ENCODE measurements at regions not wholly inside any gene's neighbourhood (a gene's known extent, or its start where the extent isn't known, plus 50 kb on each side); places are given as distances from the start of the nearest gene placed in this dataset.

DNA sequence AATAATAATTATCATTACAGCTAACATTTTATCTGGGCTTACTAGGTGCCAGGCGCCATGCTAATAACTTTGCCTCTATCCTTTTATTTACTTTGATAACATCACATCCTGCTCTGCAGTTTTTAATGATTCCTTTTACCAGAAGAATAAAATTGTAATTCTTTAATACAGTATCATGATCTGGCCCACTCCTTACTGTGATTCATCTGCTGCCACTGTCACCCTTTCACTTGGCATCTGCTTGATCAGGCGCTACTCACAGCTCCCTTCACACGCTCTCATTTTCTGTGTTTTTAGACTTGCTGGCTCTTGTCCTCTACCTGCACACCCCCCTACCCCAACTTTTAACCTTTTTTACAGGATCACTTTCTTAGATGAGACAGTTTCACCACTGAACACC, 167.5 kb downstream of the NTMT2 start:
- DNase-seq (ENCODE audit: low read depth): no peak

GRCh38 chr1:170316270-170316669, 170.5 kb downstream of the NTMT2 start:
- DNase-seq (ENCODE audit: low read depth): no peak

DNA sequence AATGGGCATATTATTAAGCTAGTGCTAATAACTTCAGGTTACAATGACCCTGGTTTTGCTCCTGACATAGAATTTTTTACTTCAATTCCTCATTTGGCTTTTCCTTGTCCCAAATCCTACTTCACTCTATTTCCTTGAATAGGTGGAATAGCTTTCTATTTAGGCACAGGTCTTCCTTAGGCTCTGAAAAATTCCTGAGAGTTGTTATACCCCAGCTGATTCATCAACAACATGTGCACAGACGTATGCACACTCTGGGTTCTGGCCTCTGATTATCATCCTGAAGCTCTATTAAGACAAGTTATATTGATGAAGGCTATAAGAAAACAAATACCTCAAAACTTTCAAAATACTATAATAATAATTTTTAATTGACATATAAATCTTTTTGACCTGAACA, 172.4 kb downstream of the NTMT2 start:
- no peak for DNase-seq (ENCODE audit: low read depth)

DNA sequence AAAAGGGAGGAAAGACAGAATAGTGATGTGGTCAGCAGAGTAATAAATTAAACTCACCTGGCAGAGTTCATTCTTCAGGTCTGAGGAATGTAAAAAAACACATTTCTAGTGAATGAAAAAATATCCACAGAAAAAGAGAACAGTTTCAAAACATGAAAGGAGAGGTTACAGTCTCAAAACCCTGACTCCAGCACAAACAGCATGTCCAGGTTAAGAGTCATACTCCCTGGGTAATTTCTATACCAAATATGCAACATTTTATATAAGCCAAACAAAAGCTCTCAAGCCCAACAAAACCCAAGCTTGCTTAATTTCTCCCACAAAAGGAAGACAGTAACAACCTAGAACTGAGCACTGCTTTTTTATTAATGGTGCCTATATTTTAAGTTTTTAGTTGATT, 173.0 kb downstream of the NTMT2 start:
- DNase-seq (ENCODE audit: low read depth): no peak

DNA sequence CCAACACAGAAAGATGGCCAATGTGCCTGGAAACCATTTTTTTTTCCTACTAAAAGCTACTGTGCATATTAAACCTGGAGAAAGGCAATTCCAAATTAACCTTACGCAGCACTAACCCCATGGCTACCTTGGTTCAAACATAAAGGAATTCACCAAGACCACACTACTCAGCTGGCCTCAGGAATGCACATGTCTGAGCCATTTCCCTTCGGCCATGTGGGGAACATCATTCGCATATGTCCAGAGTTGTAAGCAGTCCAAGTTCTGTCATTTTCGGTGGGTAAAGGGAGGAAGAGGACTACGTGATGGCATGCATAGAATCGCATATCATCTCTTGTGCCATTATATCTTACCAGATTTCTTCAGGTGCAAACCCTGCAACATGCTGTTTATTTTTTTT, 175.4 kb downstream of the NTMT2 start:
- no peak for DNase-seq (ENCODE audit: low read depth)

DNA sequence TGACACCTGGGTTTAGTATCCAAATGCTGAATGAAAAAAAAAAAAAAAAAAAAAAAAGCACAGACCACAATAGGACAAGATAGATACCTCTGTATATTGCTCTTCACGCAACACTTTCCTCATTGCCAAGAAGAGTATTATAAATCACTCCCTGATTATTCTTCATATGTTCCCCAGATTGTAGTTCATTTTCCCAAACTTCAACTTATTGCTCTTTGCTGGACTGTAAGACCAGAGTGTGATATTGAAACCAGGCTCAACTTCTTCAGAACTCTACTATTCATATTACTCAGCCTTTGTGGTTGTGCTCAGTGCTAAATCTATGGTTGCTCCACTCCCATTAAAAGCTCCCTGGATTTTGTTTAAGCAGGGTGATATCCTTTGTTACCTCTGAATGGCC, 180.4 kb downstream of the NTMT2 start:
- no peak for DNase-seq (ENCODE audit: low read depth)

DNA sequence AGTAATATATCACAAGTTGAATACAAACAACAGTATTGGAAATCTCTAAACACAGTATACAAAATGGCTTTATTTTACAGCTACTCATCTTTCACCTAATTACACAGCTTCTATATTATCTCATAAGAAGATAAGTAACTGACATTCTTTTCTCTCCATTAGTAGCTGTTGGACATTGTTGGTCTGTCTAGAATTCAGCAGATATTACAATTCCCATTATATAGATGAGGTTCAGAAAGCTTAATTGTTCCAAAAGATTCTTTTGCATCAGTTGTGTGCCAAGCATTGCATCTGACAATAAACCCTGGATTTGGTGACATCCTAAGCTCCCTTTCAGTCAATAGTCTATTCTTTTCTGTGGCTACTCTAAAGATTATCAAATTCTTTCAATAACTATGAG, 187.0 kb downstream of the NTMT2 start:
- no peak for DNase-seq (ENCODE audit: low read depth)

DNA sequence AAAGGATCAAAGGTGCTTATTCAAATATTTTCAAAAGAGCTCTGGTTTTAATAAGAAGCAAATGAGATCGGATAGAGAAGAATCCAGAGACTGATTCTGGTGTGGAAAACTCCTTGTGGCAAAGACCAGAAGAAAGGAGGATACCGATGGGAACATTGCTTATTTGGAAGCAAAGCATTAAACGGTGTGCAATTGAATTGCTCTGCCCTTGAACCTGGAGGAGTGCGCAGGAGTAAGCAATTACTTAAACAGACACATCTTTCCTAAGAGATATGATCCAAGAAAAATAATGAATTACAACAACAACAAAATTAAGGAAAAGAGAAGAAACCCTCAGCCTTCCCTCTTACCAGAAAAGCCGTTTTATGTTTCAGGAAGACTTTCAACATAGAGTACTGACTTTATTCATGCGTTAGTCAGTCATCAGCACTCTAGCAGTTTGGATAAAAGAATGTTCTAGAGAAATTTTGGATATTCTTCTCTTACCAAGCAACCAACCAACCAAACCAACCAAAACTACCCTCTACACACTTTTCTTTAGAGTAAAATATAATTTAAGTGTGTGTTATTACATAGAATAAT, 191.7 kb downstream of the NTMT2 start:
- DNase-seq (ENCODE audit: low read depth): no peak

GRCh38 chr1:170339534-170339933, 192.4 kb upstream of the GORAB start:
- no peak for DNase-seq (ENCODE audit: low read depth)

DNA sequence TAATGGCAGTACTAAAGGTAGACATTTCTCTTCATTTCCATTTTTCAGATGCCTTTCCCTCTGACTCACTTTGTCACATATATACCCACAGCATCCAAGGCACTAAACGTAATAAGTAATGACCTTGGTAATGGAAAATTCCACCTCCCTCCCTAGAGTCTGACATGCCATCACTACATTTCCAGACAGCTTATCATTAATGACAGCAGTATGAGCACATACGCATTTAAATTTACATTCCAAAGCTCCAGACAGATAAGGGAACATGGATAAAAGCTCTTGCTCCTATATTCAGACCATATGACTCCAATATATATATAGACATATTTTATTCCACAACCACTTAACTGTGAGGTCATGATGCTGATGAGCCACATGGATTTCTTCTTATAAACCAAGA, 191.7 kb upstream of the GORAB start:
- DNase-seq (ENCODE audit: low read depth): no peak

- no peak for DNase-seq (ENCODE audit: low read depth)
These were observed 180.5 kb upstream of the GORAB start for GRCh38 chr1:170351366-170351946.

DNA sequence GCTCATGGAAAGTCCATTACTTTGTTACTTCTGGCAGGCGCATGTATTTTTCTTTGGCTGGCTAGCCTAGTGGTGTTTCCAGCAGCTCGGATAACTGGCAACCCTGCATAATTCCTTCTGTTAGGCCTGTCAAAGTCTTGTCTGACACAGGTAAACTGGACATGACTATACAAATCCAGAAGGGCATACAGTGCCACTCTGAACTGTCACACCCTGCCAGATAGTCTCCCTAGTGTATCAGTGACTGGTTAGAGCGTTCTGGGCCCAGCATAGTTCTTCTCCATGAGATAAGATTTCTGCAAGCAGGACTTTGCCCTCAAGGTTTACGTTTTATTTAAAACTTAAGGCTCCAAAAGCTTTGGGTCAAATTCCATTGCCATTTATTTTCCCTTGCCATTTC, 177.7 kb upstream of the GORAB start:
- no peak for DNase-seq (ENCODE audit: low read depth)

DNA sequence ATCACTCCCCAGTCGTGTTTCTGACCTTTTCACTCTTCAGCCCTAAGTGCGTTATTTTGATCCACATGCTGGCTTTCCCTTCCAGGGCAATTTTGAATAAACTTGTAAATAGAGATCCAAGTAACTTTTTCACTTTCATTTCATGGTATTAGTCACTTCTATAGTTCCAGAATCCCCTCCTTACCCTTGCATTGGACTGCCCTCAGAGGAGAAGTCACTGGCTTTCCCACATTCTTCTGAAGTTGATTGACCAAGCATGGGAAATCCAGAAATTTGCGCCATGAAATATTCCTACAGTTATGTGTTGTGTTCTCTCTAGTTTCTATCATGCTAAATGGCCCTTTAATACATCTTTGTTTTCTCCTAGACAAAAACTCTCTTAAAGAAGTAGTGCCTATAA, 177.3 kb upstream of the GORAB start:
- DNase-seq (ENCODE audit: low read depth): no peak

- DNase-seq (ENCODE audit: low read depth): no peak
These were observed 176.6 kb upstream of the GORAB start for GRCh38 chr1:170355267-170355801.

DNA sequence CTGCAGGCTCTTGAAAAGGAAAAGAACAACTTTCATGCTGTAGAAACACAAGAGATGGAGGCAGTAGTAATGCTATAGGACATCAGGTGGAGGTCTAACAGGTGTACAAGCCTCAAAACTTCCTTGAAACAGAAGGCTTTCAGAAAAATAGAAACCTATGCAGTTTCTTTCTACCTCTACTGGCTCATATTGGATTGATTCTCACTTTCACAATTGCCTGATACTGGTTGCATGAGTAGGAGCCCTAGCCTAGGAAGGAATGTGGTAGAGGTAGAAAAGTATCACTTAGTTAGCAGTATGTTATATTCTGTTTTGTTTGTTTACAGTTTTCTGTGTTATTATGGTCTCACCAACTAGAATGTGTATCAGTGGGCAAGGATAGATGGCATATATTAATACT, 175.4 kb upstream of the GORAB start:
- no peak for DNase-seq (ENCODE audit: low read depth)

DNA sequence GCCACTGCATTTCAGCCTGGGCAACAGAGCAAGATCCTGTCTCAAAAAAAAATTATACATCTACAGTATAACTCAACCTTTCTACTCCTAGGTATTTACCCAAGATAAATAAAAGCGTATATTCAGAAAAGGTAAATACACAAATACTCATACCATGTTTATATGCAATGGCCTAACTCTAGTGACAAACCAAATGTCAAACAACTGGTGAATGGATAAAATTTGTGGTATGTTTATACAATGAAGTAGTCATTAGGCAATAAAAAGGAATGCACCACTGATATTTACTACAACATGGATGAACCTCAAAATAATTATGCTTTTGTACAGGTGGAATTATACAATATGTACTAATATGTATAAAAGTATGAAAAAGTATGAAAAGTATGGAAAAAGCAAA, 174.2 kb upstream of the GORAB start:
- DNase-seq (ENCODE audit: low read depth): no peak

- DNase-seq (ENCODE audit: low read depth): peak; percentile 5
These were observed 171.4 kb upstream of the GORAB start for GRCh38 chr1:170360601-170361000.

DNA sequence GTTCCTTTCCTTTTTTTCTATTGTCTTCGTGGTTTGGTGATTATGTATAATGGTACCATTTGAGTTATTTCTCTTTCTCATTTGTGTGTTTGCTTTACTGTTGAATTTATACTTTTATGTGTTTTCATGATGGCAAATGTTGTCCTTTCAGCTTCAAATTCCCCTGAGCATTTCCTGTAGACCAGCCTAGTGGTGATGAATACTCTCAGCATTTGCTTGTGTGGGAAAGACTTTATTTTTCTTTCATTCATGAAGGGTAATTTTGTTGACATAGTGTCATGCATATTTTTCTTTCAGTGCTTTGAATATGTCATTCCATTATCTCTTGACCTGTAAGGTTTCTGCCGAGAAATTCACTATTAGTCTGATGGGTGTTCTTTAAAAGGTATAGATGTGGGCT, 166.6 kb upstream of the GORAB start:
- no peak for DNase-seq (ENCODE audit: low read depth)

GRCh38 chr1:170366980-170367379, 165.0 kb upstream of the GORAB start:
- no peak for DNase-seq (ENCODE audit: low read depth)

- DNase-seq (ENCODE audit: low read depth): no peak
These were observed 164.4 kb upstream of the GORAB start for GRCh38 chr1:170367615-170368014.

DNA sequence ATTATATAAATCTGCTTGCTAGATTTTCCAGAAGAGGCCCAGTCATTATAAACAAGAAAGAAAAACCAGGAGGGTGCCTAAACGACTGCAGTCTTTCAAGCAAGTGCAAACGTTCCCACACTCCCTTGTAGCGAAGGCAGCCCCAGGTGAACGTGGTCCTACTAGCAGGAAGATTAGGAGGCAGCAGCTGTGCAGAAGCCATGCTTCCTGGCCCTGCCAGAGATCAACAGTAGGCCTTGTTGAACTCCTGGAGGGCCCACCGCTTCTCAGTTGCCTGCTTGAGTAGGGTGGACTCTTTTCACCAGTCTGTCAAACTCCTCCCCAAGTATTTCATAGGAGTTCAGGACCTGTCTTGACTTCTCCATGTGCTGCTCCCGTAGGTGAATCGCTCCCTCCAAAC, 163.0 kb upstream of the GORAB start:
- DNase-seq (ENCODE audit: low read depth): no peak

GRCh38 chr1:170369417-170369816, 162.5 kb upstream of the GORAB start:
- DNase-seq (ENCODE audit: low read depth): no peak

- no peak for DNase-seq (ENCODE audit: low read depth)
These were observed 161.9 kb upstream of the GORAB start for GRCh38 chr1:170370087-170370486.

All from LHCN-M2 (cell line).